ENCODE measurements at regions not wholly inside any gene's neighbourhood (a gene's known extent, or its start where the extent isn't known, plus 50 kb on each side); places are given as distances from the start of the nearest gene placed in this dataset.

GRCh38 chr7:12456506-12456905, 52.8 kb upstream of the VWDE start:
- no peak for DNase-seq

DNA sequence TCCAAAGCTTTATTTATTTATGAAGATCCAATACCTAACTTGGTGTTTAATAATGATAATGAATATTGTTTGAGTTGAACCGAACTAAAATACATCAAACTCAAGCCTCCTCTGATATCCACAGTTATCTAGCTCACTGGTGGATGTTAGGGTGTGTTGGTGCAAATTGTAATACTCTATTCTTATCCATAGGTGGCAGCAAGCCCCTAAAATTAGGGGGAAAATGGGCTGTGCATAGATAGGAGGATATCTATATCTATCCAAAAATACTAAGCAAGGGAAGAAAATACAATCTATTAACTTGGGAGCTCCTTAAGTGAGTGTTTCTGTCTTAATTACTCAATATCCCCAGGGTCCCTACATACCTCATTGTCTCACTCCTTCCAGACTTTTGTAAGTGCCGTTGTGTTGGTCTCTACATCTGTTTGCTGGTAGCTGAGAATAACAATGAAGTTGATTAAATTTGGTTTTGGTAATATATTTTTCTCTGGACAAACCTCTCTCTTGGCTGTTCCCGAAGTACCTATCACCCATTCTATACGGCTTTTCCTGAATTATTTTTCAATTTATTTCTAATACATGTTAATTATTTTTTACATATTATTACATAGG, 55.0 kb upstream of the VWDE start:
- DNase-seq, result no peak

GRCh38 chr7:12467837-12468236, 64.2 kb upstream of the VWDE start:
- no peak for DNase-seq

GRCh38 chr7:12469568-12469967, 65.9 kb upstream of the VWDE start:
- DNase-seq, result no peak

GRCh38 chr7:12470930-12471329, 67.3 kb upstream of the VWDE start:
- no peak for DNase-seq

GRCh38 chr7:12474035-12474434, 70.4 kb upstream of the VWDE start:
- DNase-seq, result no peak

DNA sequence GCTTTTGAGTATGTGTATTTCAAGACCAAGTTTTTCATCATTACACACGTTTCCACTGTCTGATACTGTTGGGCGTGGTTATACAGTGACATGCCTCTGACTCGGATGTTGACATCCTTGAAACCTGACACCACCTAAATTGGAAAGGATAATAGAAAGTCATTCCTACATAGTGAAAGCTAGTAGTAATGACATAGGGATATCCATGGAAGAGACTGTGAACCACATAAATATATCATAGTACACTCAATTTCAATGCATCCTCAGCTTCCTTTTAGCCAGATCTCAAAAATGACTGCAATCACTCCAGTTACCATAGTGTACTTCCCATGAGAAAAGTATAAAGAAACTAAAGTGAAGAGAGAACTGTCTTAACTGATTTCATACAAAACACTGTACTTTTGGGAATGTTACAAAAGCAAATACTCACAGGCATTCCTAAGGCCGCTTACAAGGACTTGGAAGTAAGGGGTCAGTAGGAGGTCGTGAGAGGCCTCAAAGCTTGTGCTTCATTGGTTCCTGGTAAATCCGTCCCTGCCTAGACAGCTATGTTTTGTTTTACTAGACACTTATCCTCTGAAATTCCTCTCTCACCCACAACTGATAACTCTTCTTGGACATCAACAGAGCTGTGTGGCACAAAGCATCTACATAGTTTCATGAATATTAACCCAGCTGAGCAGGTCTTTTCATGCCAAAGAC, 71.8 kb upstream of the VWDE start:
- no peak for DNase-seq

GRCh38 chr7:12477620-12478019, 74.0 kb upstream of the VWDE start:
- DNase-seq, result no peak

GRCh38 chr7:12481722-12482121, 78.1 kb upstream of the VWDE start:
- no peak for DNase-seq

GRCh38 chr7:12485845-12486244, 82.2 kb upstream of the VWDE start:
- no peak for DNase-seq

GRCh38 chr7:12488341-12488740, 82.2 kb upstream of the SCIN start:
- DNase-seq, result no peak

DNA sequence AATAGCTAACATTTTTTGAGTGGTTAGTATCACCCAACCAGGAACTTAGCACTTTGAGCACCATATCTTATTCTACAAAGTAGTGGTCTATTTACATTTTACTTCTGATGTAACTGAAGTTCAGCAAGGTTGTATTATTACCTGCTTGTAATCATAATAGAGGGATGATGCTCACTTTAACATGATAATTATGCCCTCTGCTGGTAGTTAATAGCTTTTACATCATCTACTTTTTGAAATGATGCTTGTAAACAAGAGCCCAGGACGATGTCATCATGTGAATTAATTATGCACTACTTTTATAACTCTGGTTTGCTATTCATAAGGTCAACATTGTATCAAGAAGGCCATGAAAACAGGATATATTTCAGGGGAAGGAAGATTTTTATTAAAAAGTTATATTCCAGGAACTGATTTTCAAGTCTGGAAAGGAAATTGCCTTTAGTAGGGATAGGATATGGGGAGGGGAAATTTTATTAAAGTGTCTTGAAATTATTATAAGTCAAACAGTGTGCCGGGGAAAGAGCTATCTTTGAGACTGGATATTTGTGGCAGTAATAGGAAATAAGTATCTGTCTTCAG, 80.3 kb upstream of the SCIN start:
- no peak for DNase-seq

DNA sequence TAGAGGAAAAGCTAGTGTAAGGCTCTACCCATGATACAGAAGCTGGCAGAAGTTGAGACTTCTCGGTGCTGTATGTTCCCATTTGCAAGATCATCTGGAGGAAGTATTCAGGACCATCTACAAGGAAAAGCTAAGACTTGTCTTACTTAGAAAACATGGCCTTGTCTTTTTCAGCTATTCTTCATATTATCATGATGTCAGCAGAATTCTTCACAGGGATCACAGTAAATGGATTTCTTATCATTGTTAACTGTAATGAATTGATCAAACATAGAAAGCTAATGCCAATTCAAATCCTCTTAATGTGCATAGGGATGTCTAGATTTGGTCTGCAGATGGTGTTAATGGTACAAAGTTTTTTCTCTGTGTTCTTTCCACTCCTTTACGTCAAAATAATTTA, 79.6 kb upstream of the SCIN start:
- no peak for DNase-seq

- DNase-seq, result no peak
These were observed 79.0 kb upstream of the SCIN start for GRCh38 chr7:12491526-12491925.

- no peak for DNase-seq
These were observed 77.1 kb upstream of the SCIN start for GRCh38 chr7:12493407-12493806.

- no peak for DNase-seq
These were observed 76.4 kb upstream of the SCIN start for GRCh38 chr7:12493863-12494686.

DNA sequence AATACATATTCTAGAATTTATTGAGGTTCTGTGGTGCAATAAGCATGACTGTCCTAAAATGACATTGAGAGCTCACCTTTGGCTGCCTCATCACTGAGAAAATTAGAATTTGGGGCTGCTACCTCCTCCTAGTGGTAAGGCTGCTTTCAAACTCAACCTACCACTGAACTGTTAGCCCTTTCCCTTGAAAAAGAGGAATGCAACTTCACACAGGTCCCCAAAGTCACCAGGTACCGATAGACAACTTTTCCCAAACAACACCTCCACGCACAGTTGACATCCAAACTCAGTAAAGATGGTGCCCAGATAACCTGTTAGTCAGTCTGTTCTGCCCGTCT, 75.9 kb upstream of the SCIN start:
- no peak for DNase-seq

DNA sequence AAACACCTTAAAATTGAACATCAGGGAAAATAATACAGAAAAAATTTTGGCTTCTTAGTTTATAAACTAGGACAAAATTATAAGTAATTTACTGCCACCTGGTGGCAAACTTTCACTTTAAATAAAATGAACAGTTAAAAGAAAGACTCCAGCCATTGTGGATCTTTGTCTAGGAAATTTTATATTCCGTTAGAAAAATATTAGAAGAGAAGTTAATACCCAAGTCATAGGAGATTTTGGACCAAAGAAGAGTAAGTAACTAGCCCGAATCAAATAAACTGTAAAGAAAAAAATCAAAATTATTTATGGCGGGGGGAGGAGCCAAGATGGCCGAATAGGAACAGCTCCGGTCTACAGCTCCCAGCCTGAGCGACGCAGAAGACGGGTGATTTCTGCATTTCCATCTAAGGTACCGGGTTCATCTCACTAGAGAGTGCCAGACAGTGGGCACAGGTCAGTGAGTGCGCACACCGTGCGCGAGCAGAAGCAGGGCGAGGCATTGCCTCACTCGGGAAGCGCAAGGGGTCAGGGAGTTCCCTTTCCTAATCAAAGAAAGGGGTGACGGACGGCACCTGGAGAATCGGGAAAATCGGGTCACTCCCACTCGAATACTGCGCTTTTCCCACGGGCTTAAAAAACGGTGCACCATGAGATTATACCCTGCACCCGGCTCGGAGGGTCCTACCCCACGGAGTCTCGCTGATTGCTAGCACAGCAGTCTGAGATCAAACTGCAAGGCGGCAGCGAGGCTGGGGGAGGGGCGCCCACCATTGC, 73.4 kb upstream of the SCIN start:
- peak; percentile 33 for DNase-seq

DNA sequence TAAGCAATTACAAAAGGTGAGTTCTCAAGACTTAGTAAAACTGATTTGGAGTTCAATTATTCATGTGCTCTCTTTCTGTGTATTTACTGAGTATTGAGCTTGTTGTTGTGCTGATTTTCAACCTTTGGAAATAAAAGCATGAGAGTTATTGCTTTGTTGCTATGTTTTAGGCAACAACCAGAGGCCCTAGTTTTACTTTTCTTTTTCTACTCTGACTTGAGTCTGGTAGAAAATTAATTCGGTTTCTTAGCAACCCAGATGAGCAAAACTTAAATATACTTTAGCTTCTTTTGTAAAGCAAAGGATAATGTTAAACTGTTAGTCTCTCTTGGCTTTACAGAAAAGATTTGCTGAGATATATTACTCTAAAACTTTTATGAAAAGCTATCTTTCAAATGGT, 66.4 kb upstream of the SCIN start:
- no peak for DNase-seq

- no peak for DNase-seq
These were observed 62.5 kb upstream of the SCIN start for GRCh38 chr7:12508005-12508404.

GRCh38 chr7:12508554-12508953, 62.0 kb upstream of the SCIN start:
- DNase-seq, result no peak

- no peak for DNase-seq
These were observed 53.1 kb upstream of the SCIN start for GRCh38 chr7:12517451-12517850.
